A172 (cell line): ENCODE measurements at regions not wholly inside any gene's neighbourhood (a gene's known extent, or its start where the extent isn't known, plus 50 kb on each side); places are given as distances from the start of the nearest gene placed in this dataset.
"Not testable (repeated sequence)": the region's sequence is repeated elsewhere in the genome, so short reads cannot be mapped to it uniquely, and the experiment has no call there.

Experiments used
- DNase-seq: peaks from one replicate; pipeline ENCODE4 v3.0.0-alpha.2; 2015; ENCODE audit warnings: low spot score

DNA sequence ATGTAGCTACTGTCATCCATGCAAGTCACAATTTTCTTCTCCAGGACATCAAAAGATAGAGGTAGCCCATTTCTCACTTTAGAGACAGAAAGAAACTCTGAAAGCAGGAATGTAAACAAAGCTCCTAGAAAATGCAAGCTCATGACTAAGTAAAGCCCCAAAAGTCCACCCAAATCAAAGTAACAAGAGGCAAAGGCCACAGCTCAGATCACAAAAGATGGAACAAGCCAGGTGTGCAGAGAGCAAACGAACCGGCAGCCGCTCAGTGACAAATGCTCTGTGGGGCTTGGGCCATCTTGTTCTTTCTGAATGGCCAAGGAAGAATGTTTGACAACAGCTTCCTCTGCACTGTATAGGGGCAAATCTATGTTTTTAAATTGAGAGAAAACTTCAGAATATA, 201.0 kb downstream of the CYRIA start:
- no peak for DNase-seq

DNA sequence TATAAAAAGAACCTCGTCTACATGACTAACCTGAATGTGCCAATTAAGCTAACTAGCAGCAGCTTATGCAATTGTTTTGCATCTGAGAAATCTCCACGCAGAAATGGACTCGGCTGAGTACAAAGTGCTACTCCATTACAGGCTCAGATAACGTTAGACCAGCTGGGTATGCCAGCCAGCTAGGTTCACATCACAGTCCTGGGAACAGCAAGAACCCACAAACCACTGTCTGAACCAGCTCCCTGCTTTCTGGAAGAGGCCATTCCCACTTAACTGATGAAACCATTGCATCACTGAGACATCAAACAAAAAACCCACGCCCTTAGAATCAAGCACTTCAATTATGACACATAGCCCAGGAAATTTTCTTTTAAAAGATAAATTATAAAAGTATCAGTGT, 202.7 kb downstream of the CYRIA start:
- DNase-seq: no peak

DNA sequence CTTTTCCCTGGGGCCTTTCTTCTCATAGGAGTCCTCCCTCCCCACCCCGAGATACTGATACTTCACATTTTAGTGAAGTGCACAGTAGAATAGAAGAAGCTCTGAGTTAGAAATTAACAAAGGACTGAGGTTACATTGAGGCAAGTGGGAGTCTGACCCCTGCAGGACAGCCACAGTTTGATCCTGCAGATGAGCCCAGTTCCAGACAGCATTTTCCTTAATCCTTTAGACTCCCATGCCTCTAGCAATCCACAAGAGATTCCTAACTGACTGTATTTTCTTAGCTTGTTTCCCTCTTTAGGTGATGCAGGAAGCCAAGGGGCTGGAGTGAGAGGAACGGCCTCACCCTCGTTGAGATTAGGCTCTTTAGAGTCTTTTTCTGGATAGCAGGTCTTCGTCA, 204.0 kb downstream of the CYRIA start:
- no peak for DNase-seq

DNA sequence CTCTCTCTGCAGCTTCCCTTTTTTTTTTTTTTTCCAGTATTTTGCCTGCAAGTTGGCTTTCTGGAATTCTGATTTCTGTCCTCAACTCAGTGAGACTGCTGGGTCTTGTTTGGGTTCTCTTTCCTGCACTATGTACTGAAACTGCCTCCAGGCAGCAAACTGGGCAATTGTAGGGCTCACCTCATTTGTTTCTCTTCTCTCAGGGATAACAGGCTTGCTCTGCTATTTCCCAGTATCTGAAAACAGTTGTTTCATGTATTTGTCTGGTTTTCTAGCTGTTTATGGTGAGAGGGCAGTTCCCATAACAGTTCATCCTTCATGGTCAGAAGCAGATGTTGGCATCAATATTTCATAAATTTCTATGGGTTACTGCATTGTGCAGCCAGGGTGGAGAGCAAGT, 206.0 kb downstream of the CYRIA start:
- DNase-seq: no peak

GRCh38 chr2:16454621-16455020, 211.0 kb downstream of the CYRIA start:
- DNase-seq: no peak

DNA sequence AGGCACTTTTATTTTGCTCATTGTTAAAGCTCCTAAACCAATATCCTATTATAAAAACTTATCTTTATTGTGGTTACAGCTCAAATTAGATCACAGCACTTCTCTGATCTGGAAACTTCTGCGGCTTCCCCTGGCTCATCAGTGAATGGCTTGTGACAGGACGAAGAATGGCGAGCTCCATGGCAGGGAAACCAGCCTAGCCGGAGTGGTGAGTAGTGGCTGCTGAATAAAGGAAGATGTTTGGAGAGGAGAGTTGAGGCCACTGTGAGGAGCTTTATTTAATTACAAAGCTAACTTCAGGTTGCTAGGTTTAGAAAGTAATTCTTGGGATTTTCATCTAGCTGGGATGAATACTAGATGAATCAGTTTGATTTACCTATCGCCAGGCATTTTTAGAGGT, 213.5 kb downstream of the CYRIA start:
- DNase-seq: no peak

- DNase-seq: no peak
Observed at GRCh38 chr2:16446706-16447105, 218.9 kb downstream of the CYRIA start.

GRCh38 chr2:16442971-16443370, 222.7 kb downstream of the CYRIA start:
- DNase-seq: no peak

GRCh38 chr2:16441431-16441830, 224.2 kb downstream of the CYRIA start:
- DNase-seq: no peak

DNA sequence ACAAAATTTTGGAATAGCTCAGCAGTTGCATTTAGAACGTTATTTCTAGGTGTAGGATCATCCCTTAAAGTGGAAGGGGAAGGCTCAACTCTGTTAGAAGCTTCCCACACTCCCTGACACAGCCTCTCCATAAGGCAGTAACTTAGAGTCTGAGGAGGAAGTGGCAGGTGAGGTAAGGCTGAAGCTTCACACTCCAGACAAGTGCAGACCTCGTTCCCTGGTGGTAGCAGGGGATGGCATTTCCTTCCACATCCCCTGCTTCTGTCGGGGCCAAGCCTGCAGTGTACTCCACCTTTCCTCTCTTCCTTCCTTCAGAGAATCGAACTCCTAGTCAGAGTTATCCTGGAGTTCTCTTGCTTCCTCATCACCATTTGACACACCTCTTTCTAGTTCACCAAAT, 224.7 kb downstream of the CYRIA start:
- no peak for DNase-seq

- DNase-seq: no peak
Observed at GRCh38 chr2:16438613-16439321, 226.9 kb downstream of the CYRIA start.

- no peak for DNase-seq
Observed at GRCh38 chr2:16437189-16437588, 228.4 kb downstream of the CYRIA start.

- no peak for DNase-seq
Observed at GRCh38 chr2:16434393-16434792, 231.2 kb downstream of the CYRIA start.

DNA sequence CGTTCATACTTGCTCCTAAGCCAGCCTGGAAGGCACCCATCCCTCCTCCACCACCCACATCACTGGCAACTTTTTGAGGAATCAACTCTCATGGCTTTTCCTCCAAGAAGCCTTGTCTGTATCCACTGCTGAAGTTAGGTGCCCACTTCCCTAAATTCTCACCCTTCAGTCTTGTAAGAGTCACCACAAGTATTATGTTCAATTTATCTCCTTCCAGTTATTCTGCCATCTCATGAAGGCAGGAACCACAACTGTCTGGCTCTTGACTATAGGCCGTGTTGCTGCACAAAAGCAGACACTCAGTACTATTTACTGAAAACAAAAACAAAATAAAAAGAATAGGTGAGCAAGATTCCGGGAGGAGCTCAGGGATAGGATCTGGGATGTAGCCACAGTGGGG, 234.8 kb downstream of the CYRIA start:
- DNase-seq: no peak

DNA sequence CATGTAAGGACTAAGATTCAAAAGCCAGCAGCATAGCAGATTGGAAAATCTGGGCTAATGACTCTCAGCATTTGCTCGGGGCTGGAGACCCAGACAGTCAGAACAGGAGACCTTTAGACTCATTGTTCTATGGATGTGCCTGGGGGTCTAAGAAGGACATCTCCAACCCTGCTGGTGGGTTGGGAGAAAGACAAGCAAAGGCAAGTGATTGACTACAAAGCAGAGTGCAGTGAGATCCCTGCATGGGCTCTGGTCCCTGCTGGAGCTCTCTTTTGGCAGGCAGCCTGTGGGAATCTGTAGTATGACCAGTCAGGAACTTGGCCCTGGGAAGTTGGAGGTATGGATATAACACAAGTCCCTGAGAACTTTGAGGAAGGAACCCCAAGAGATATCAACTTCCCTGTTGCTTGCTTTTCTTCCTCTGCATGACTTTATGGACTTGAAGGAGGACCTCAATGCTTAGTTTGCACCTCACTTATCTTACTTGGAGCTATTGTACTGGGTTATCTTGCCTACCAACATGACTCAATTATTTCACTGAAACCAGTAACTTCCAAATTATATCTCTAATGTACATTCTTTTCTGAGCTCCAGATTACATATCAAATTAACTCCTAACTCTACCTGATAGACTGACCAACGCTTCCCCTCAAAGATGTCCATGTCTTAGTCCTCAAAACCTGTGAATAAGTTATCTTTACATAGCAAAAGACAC, 236.0 kb downstream of the CYRIA start:
- no peak for DNase-seq

DNA sequence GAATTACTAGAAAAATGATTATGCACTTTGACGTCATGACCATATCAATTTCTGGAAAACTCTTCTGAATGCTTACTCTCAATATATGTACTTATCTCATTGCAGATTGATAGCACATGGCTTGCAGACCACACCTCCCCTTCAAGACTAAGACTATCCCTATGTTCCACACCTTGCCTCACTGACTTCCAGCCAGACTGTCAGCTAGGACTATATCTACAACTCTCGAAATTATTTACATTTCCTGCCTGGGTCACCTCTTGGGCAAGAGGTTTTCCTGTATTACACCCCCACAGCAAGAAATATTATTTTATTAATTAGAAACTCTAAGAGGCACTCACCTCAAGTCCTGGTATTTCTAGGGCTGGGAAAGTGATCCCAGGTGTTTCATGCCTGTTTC, 236.6 kb downstream of the CYRIA start:
- no peak for DNase-seq

DNA sequence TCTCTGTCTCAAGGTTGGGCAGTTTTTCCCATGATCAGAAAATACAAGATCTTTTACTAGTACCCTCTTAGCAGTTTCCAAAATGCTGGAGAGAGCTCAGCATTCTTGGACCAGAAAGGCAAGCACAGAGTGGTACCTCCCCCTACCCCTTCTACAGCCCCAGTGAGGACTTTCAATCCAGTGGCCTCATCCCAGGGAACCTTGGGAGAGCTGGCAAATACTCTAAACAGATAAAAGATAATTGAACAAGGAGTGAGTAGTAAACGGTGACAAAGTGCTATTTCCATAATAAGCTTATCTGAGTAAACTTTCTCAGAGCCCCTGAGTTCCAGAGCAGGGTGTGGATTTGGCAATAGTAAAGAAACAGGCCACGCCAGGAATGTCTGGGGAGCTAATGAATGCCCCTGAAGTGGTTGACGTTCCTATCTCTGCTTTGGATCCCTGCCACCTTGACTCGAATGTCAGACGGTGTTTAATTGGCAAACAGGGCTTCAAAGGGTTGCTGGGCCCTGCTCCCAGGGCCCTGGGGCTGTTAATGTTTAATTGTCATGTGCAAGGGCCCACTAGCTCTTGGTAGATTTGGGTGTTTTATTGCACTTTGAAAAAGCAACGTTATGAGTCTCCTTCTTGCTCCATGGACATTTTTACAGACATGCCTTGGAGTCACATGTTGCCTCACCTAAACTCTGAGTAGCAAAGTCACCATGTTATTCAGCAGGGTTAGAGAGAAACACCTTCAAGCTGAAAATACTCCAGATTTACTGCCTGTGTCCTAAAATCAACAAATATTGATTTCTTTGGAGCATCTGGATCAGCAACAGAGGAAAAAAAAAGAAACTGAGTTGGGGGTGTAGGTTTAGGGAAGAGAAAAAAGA, 239.9 kb downstream of the CYRIA start:
- no peak for DNase-seq

DNA sequence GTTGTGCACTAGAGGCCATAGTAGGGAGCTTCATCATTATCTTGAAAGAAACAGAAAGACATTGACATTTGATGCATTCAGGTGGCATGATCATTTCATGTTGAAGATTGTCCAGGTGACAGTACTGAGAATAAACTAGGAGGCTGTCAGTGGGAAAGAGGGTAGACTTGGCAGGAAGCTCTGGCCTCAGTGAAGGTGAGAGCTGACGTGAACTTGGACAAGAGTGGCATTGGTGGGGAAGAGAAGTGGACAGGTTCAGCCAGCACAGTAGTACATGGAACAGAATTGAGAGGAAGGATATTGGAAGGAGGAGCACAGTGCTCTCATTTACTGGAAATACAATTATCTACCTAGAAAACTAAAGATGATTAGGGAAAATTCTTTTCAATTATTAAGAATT, 245.2 kb downstream of the CYRIA start:
- DNase-seq: no peak

- DNase-seq: no peak
Observed at GRCh38 chr2:16417726-16418125, 247.9 kb downstream of the CYRIA start.

- no peak for DNase-seq
Observed at GRCh38 chr2:16416651-16417050, 249.0 kb downstream of the CYRIA start.

DNA sequence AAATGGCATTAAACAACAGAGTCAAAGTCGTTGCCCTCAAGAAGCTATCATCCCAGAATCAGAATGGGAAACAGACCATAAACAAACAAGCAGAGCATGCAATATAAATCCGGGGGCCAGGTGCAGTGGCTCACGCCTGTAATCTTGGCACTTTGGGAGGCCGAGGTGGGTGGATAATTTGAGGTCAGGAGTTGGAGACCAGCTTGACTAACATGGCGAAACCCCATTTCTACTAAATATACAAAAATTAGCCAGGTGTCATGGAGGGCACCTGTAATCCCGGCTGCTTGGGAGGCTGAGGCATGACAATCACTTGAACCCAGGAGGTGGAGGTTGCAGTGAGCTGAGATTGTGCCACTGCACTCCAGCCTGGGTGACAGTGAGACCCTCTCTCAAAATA, 249.8 kb downstream of the CYRIA start:
- not testable (repeated sequence) for DNase-seq

GRCh38 chr2:16413947-16414346, 251.7 kb downstream of the CYRIA start:
- DNase-seq: no peak

- DNase-seq: no peak
Observed at GRCh38 chr2:16413285-16413684, 252.3 kb downstream of the CYRIA start.
